HepG2 (cell line): ENCODE measurements at regions not wholly inside any gene's neighbourhood (a gene's known extent, or its start where the extent isn't known, plus 50 kb on each side); places are given as distances from the start of the nearest gene placed in this dataset.

Experiments
- ATAC-seq: fragments of 200-7000 bp; cut with Tn5 transposase; 3 replicates; pipeline ENCODE4 v1.9.1; 2020; ENCODE audit warnings: mild to moderate bottlenecking, moderate library complexity
- BruUV-seq: library from RNA; stranded (reverse); fragments of 400-500 nt; replicated peaks from 2 replicates; lab custom pipeline; 2021; lab: Mats Ljungman, UMichigan
- CTCF ChIA-PET: fragments of 300-600 bp; formaldehyde crosslinking; extraction: SDS; loops from one replicate; lab custom pipeline; 2021; ENCODE audit warnings: low total read pairs, inconsistent platforms, low intra/inter-chr PET ratio; lab: Yijun Ruan, JAX
- POLR2A ChIA-PET: fragments of 350-600 bp; sonication (Branson Sonifier 250); formaldehyde crosslinking; loops from one replicate; lab custom pipeline; 2020; ENCODE audit warnings: antibody characterized with exemption, inconsistent platforms; lab: Yijun Ruan, JAX
- DNase-seq: peaks from one replicate; pipeline ENCODE4 v3.0.0-alpha.2; 2015; ENCODE audit warnings: low spot score
- FAIRE-seq: peaks from 3 replicates; lab custom pipeline; 2011; peaks lifted over from hg19 to GRCh38; lab: Jason Lieb, UNC
- H2AFZ ChIP-seq: one replicate; pipeline ENCODE4 v1.6.1; 2011; ENCODE audit warnings: low read length, inconsistent platforms
- H3K27ac ChIP-seq: fragments of 300-600 bp; 3 replicates; pipeline ENCODE4 v1.8.0; 2011; ENCODE audit warnings: mixed run types, mild to moderate bottlenecking, mixed read lengths, low read length, inconsistent platforms; ENCODE audit not compliant: insufficient read depth; ENCODE audit errors: extremely low read length
- H3K27me3 ChIP-seq, 2 experiments: fragments of 200-600 bp in 1 of 2; 2 replicates in 1 of 2; 3 replicates in 1 of 2; pipeline versions ENCODE4 v1.6.0 to v1.8.0; 2011; ENCODE audit warnings: low read length in 2 of 2, mild to moderate bottlenecking in 2 of 2, moderate library complexity in 2 of 2, inconsistent platforms in 1 of 2; ENCODE audit not compliant: insufficient read depth in 2 of 2, control insufficient read depth in 1 of 2
- H3K36me3 ChIP-seq, 2 experiments: fragments of 200-600 bp in 1 of 2; replicated peaks in 1 of 2; 2 replicates in 1 of 2; 3 replicates in 1 of 2; pipeline versions ENCODE4 v1.5.1 to v1.8.0; 2011; ENCODE audit warnings: low read length in 2 of 2, inconsistent platforms in 1 of 2; ENCODE audit not compliant: insufficient read depth in 2 of 2, control insufficient read depth in 1 of 2
- H3K4me1 ChIP-seq: 2 replicates; pipeline ENCODE4 v1.5.1; 2012; ENCODE audit warnings: low read length, inconsistent platforms; ENCODE audit not compliant: insufficient read depth
- H3K4me2 ChIP-seq: 2 replicates; pipeline ENCODE4 v1.6.0; 2011; ENCODE audit warnings: low read depth, low read length, inconsistent platforms
- H3K4me3 ChIP-seq, 3 experiments: fragments of 200-600 bp in 1 of 3; sonication (generic), shearing (Covaris generic) in 1 of 3; replicated peaks in 1 of 3; 2 replicates each; pipeline ENCODE4 v1.5.1; 2011 to 2016; ENCODE audit warnings: low read length in 3 of 3, inconsistent platforms in 2 of 3, low read depth in 2 of 3, mild to moderate bottlenecking in 2 of 3, control low read depth in 1 of 3, mixed read lengths in 1 of 3; ENCODE audit not compliant: insufficient read depth in 1 of 3
- H3K79me2 ChIP-seq: one replicate; pipeline ENCODE4 v1.6.1; 2011; ENCODE audit warnings: low read length, inconsistent platforms; ENCODE audit not compliant: insufficient read depth
- H3K9ac ChIP-seq: 2 replicates; pipeline ENCODE4 v1.6.0; 2011; ENCODE audit warnings: mild to moderate bottlenecking, low read depth, low read length, inconsistent platforms; ENCODE audit not compliant: insufficient read depth
- H3K9me3 ChIP-seq: 2 replicates; pipeline ENCODE4 v1.5.1; 2012; ENCODE audit warnings: mild to moderate bottlenecking, low read length
- H4K20me1 ChIP-seq: 2 replicates; pipeline ENCODE4 v1.6.0; 2011; ENCODE audit warnings: inconsistent platforms, mild to moderate bottlenecking, low read length, moderate library complexity; ENCODE audit not compliant: insufficient read depth
- AGO1 ChIP-seq: fragments of 200-400 bp; formaldehyde crosslinking; IDR thresholded peaks from 2 replicates; pipeline ENCODE4 v1.6.1; 2017; ENCODE audit warnings: mild to moderate bottlenecking, low read depth, low read length, moderate library complexity; ENCODE audit not compliant: poor library complexity, severe bottlenecking
- FOXJ3 ChIP-seq: sonication (generic); formaldehyde crosslinking; IDR thresholded peaks from 2 replicates; pipeline ENCODE4 v1.4.0; 2020; ENCODE audit warnings: missing genetic modification reagents, mild to moderate bottlenecking, borderline replicate concordance
- KDM6A ChIP-seq: IDR thresholded peaks from 2 replicates; pipeline ENCODE4 v1.6.1; 2016; ENCODE audit warnings: low read depth
- MTF1 ChIP-seq: sonication (generic); formaldehyde crosslinking; IDR thresholded peaks from 2 replicates; pipeline ENCODE4 v1.5.0; 2020; ENCODE audit warnings: missing genetic modification reagents
- NR2F6 ChIP-seq, 2 experiments: IDR thresholded peaks; 2 replicates each; pipeline ENCODE4 v1.6.1; 2016; ENCODE audit warnings: antibody characterized with exemption in 1 of 2, mild to moderate bottlenecking in 1 of 2
- SMARCE1 ChIP-seq: fragments of 450-650 bp; IDR thresholded peaks from 2 replicates; pipeline ENCODE4 v1.6.1; 2017; ENCODE audit warnings: borderline replicate concordance
- SNAPC2 ChIP-seq: sonication (generic); formaldehyde crosslinking; IDR thresholded peaks from 2 replicates; pipeline ENCODE4 v1.8.1; 2022; ENCODE audit warnings: mild to moderate bottlenecking, missing genetic modification reagents
- TBP ChIP-seq: sonication (generic); formaldehyde crosslinking; IDR thresholded peaks from 2 replicates; pipeline ENCODE4 v1.5.0; 2020; ENCODE audit warnings: missing genetic modification reagents
- ZKSCAN1 ChIP-seq: fragments of 150-350 bp; IDR thresholded peaks from 2 replicates; pipeline ENCODE4 v1.6.1; 2014; ENCODE audit warnings: low read length
- ZNF263 ChIP-seq: sonication (generic); formaldehyde crosslinking; IDR thresholded peaks from 2 replicates; pipeline ENCODE4 v1.4.0; 2020; ENCODE audit warnings: missing genetic modification reagents
- ZNF484 ChIP-seq: sonication (generic); formaldehyde crosslinking; IDR thresholded peaks from 2 replicates; pipeline ENCODE4 v1.5.1; 2020; ENCODE audit warnings: mild to moderate bottlenecking, low read depth, missing genetic modification reagents, borderline replicate concordance
- WGBS: methylation state at CpG from one replicate; pipeline ENCODE4 v1.1.6; 2017; ENCODE audit warnings: low lambda C conversion rate; 5-methylcytosine and 5-hydroxymethylcytosine counted together
- in situ Hi-C: cut with HindIII; loops from 2 replicates; pipeline ENCODE4 v1.10.0; 2017; ENCODE audit warnings: low pct_unique_long_range_greater_than_20kb; ENCODE audit not compliant: extremely low pct_ligation_motif_present
- intact Hi-C: fragments of 100-400 bp; cut with micrococcal nuclease; formaldehyde crosslinking; loops from one replicate; pipeline ENCODE4 v1.10.0; 2022; ENCODE audit not compliant: unreplicated experiment
- TF ChIP-seq, protein P1 (sequence below): sonication (generic); formaldehyde crosslinking; IDR thresholded peaks from 2 replicates; pipeline ENCODE4 v1.9.0; 2021; ENCODE audit warnings: missing genetic modification reagents, mild to moderate bottlenecking, borderline replicate concordance
- TF ChIP-seq, protein P2 (sequence below), 2 experiments: fragments of 450-650 bp in 1 of 2; sonication (generic) in 1 of 2; formaldehyde crosslinking; IDR thresholded peaks; 2 replicates each; pipeline versions ENCODE4 v1.5.0 to v1.8.0; 2020 to 2022; ENCODE audit warnings: mild to moderate bottlenecking in 1 of 2, missing genetic modification reagents in 1 of 2

DNA sequence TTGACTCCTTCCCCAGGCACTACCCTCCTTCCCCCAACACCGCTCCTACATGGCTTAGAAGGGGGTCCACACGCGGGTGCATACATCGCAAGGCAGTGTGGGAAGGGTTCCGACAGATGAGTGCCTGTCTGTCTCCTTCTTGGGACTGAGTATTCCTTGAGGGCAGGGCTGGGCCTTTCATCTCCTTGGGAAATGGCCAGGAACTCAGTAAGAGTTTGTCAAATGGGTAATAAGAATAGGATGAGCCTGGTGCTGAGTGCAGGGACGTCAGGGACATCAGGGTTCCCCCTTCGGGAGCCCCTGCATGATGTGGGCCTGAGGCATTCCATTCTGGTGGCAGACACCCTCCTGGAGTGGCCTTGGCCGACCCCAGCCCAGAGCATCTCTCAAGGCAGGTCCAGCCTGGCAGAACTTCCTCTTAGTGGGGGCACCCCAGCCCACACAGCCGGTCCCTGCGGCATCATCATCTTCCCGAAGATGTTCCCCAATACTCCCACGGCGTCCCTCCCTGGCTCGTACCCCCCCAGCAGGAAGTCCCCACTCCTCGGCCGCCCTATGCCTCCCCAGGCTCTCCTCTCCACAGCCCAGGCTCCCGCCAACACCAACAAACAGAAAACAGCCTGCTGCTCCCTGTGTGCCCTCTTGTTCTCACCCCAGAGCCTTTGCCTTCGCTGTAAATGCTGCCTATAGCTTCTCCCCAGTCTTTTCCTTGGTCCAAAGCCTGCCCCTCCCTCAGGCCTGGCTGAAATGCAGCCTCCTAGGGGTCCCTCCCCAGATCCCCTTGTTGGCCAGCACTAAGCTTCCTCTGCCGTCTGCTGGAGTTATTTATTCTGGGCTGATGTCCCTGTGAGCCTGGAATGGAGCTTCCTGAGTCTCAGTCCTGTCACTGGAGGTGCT lies 67.5 kb upstream of the LCTL start:
- no peak overlapping the region for H3K27ac ChIP-seq
- CTCF ChIA-PET = no interaction called here
- H3K9ac ChIP-seq = no peak overlapping the region
- POLR2A ChIA-PET = no interaction called here
- no peak for DNase-seq
- no peak for FAIRE-seq
- no peak overlapping the region for H2AFZ ChIP-seq
- no peak for ATAC-seq
- H3K79me2 ChIP-seq = no peaks in the 10 kb centered on the region
- in situ Hi-C loops (no loop called here), intact Hi-C loops (no loop called here)
- no peaks in the 10 kb centered on the region for H3K4me1 ChIP-seq
- WGBS = 63% methylated on average over 16 of the region's 19 CpGs
- TF ChIP-seq SNAPC2 (no peak), FOXJ3 (no peak), MTF1 (CRISPR knock-in tag) (no peak), NR2F6 (IDR thresholded peaks at IDR 0.05) (no peak), NR2F6 (CRISPR knock-in tag; IDR thresholded peaks at IDR 0.05) (no peak), AGO1 (no peak), TBP (CRISPR knock-in tag) (no peak), ZNF263 (no peak), ZKSCAN1 (no peak), SMARCE1 (no peak), ZNF484 (CRISPR knock-in tag) (no peak), KDM6A (CRISPR knock-in tag) (no peak)
- TF ChIP-seq, protein P1, sequence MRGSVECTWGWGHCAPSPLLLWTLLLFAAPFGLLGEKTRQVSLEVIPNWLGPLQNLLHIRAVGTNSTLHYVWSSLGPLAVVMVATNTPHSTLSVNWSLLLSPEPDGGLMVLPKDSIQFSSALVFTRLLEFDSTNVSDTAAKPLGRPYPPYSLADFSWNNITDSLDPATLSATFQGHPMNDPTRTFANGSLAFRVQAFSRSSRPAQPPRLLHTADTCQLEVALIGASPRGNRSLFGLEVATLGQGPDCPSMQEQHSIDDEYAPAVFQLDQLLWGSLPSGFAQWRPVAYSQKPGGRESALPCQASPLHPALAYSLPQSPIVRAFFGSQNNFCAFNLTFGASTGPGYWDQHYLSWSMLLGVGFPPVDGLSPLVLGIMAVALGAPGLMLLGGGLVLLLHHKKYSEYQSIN (CRISPR knock-in tag) = no peak
- TF ChIP-seq, protein P2, sequence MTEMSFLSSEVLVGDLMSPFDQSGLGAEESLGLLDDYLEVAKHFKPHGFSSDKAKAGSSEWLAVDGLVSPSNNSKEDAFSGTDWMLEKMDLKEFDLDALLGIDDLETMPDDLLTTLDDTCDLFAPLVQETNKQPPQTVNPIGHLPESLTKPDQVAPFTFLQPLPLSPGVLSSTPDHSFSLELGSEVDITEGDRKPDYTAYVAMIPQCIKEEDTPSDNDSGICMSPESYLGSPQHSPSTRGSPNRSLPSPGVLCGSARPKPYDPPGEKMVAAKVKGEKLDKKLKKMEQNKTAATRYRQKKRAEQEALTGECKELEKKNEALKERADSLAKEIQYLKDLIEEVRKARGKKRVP (CRISPR knock-in tag; IDR thresholded peaks at IDR 0.05) = no peak
- H3K9me3 ChIP-seq = no peaks in the 10 kb centered on the region
- no peak overlapping the region for H3K4me3 ChIP-seq
- H3K36me3 ChIP-seq = no peaks in the 10 kb centered on the region
- no TSS peak for BruUV-seq
- H3K4me2 ChIP-seq = no peak overlapping the region
- no peaks in the 10 kb centered on the region for H4K20me1 ChIP-seq
- H3K27me3 ChIP-seq = peaks cover 0 to 3% of the 10 kb centered on the region in 2 experiments; a peak in 1 of 5 replicates
